GM21515 (cell line): ENCODE measurements at regions not wholly inside any gene's neighbourhood (a gene's known extent, or its start where the extent isn't known, plus 50 kb on each side); places are given as distances from the start of the nearest gene placed in this dataset.
"Not testable (repeated sequence)": the region's sequence is repeated elsewhere in the genome, so short reads cannot be mapped to it uniquely, and the experiment has no call there.

Experiments
- ATAC-seq: cut with Tn5 transposase; IDR thresholded peaks from one replicate; pipeline ENCODE4 v1.9.1; 2021; ENCODE audit not compliant: unreplicated experiment

GRCh38 chr11:29184939-29185890 is 831.6 kb downstream of the KCNA4 start:
- no peak for ATAC-seq

DNA sequence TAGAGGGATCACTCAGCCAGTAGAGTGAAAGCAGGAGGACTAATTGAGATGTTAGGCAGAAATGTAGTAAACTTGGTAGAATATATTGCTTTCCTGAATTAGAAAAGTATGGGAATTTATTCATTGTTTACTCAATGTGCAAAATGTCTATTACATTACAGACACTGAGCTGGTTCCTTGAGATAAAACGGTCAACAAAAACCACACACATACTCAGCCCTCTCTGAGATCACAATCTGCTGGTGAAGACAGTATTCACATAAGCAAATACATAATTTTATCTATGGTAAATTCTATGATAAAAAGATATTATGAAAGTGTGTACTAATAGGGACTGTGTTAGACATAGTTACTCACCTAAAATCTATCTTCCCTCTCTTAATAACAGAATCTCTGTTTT is 833.5 kb downstream of the KCNA4 start:
- ATAC-seq: no peak

- no peak for ATAC-seq
These were observed 843.2 kb downstream of the KCNA4 start for GRCh38 chr11:29173660-29174062.

GRCh38 chr11:29171360-29171950 is 845.4 kb downstream of the KCNA4 start:
- ATAC-seq: no peak

DNA sequence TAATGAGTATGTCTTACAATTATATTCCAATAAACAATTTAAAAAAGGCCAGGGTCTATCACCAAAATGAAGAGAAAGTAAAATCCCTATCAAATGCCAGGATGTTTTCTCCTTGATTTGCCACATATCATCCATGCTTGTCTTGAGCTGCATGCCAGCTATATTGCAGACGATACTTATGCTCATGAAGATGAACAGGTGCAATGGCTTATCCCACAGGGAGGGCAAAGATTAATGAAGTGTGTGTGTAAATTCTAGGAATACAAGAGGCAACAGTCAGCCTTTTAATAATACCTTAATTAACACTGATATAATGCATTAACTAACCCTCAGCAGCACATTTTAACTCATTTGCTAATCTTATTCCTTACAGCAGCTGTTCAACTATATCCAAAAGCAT is 850.5 kb downstream of the KCNA4 start:
- no peak for ATAC-seq

GRCh38 chr11:29163231-29163630 is 853.6 kb downstream of the KCNA4 start:
- ATAC-seq: no peak

DNA sequence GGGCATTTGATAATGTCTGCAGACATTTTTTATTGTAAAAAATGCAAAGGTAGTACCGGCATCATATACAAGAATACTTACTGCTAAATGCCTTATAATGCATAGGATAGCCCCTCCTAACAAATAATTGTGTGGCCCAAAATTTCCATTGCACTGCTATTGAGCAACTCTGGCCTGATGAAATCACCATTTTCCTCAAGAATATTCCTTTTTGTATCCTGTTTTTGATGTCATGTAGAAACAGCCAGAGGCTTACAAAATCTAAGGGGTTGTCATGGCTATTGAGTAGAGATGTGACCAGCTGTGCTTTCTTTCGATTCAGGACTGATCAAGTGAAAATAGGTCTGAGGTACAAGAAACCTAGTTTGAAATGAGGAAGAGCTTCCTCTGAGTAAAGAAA is 854.3 kb downstream of the KCNA4 start:
- no peak for ATAC-seq

- no peak for ATAC-seq
These were observed 855.6 kb downstream of the KCNA4 start for GRCh38 chr11:29161191-29161590.

- ATAC-seq: peak; percentile 77
These were observed 857.0 kb downstream of the KCNA4 start for GRCh38 chr11:29159552-29160465.

- ATAC-seq: no peak
These were observed 863.8 kb downstream of the KCNA4 start for GRCh38 chr11:29153078-29153477.

GRCh38 chr11:29142573-29142972 is 874.3 kb downstream of the KCNA4 start:
- not testable (repeated sequence) for ATAC-seq

DNA sequence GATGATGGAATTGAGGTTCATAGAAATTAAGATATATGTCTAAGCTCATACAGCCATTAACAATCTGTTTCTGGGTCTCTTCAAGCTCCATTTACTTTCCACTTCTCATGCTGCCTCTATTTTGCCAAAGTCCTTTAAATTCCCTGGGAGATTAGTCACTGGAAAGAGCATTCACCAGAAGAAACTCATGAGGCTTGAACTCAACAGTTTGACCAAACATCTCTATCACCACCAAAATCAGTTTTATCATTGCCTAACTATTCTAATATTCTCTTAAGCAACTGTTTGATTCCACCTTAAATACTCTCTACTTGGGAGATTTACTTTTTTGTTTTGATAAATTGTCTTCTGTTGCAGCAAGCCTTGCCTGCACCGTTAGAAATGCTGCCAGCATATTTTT is 881.3 kb downstream of the KCNA4 start:
- no peak for ATAC-seq

DNA sequence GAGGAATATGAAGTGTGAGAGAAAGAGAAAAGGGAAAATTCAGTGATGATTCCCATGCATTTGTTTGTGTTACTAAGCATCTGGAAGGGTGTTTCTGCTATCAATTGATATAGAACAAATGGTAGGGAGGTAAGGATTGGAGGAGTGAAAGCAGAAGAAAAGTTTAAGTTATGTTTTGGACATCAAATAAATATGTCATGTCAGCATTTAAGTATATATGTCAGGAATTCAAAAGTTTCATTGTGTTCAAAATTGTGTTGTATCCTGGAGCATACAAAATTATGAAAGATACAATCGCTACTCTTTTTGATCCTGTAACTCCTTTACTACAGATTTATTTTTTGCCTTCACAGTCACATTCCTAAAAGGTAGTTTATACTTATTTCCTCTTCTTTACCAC is 885.8 kb downstream of the KCNA4 start:
- no peak for ATAC-seq

- ATAC-seq: no peak
These were observed 887.0 kb downstream of the KCNA4 start for GRCh38 chr11:29129844-29130243.

DNA sequence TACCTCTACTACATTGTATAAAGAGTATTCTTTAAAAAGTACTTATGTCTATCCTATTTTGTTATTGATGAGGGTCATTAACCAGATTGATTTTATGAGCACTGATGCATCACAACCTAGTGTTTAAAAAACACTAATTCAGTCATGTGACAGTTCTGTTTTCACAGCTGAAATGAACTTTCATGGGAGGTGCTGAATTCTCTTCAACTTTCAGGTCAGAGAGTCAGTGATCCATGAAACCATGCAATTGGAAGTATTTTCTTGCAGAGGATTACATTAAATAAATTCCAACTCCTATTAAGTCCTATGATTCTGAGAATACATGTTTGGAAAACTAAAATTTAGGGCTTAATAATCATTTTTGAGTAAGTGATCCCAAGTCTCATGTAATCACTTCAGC is 889.4 kb downstream of the KCNA4 start:
- no peak for ATAC-seq

GRCh38 chr11:29125606-29126005 is 891.2 kb downstream of the KCNA4 start:
- no peak for ATAC-seq

DNA sequence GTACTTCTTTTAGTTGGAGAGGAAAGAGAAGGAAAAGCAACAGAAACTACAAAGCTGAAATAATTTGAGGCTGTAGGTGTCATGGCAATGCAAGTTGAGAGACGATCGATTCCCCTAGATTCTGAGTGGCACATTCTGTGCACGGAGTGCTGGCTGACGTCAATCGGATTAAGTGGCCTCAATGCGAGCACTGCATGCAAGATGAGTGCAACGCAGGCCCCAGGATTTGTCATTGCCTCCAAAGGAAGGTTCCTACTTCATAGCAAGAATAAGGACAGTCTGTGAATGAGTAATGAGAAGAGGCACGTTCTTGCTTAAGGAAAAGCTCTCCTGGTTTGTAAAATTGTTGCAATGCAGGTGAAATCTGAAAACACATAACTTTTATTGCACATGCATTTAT is 892.4 kb downstream of the KCNA4 start:
- ATAC-seq: no peak

GRCh38 chr11:29119707-29120618 is 896.9 kb downstream of the KCNA4 start:
- ATAC-seq: no peak

DNA sequence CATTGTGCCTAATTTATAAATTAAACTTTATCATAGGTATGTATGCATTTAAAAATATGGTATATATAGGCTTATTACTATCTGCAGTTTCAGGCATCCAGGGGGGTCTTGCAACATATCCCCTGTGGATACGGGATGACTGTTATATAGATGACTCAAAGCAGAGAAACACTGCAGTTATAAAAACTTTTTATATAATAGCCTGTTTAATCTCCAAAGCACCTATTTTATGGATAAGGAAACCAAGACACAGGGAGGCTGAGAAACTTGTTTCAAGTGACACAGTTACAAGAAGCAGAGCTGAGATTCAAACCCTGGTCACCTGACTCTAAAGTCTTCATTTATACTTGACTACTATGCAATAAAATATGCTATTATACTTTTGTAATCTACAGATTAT is 897.7 kb downstream of the KCNA4 start:
- no peak for ATAC-seq

DNA sequence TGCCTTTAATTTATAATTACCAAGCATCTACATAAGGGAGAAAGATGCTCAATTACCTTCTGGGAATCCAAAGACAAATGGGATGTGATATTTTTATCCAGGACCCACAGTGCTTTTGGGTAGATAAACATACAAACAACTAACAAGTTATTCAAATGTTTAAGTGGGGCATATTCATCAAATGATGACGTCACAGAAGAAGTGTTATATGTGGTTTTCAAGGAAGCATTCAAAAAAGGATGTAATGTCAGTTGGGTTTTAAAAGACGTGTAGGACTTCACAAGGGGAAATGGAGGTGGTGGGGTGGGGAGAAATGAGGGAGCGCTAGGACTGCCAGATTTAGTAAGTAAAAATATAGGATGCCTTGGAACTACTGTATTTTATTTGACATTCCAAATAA is 915.9 kb downstream of the KCNA4 start:
- no peak for ATAC-seq
